Endothelial cell of umbilical vein (primary cell): ENCODE measurements at regions not wholly inside any gene's neighbourhood (a gene's known extent, or its start where the extent isn't known, plus 50 kb on each side); places are given as distances from the start of the nearest gene placed in this dataset.

Experiments used
- BruUV-seq: library from RNA; stranded (reverse); fragments of 400-500 nt; replicated peaks from 2 replicates; lab custom pipeline; 2021; lab: Mats Ljungman, UMichigan
- CTCF ChIA-PET: fragments of 300-600, 350-600 bp; sonication (Branson Sonifier 250); formaldehyde crosslinking; loops from one replicate; lab custom pipeline; 2021; ENCODE audit warnings: antibody characterized with exemption, inconsistent platforms; lab: Charles Lee
- POLR2A ChIA-PET: fragments of 300-600, 350-600 bp; sonication (Branson Sonifier 250); formaldehyde crosslinking; loops from one replicate; lab custom pipeline; 2021; ENCODE audit warnings: antibody characterized with exemption, inconsistent platforms; lab: Charles Lee
- DNase-seq: peaks from one replicate; pipeline ENCODE4 v3.0.0-alpha.2; 2011; ENCODE audit warnings: low read depth, low spot score
- FAIRE-seq: peaks from 2 replicates; lab custom pipeline; 2011; peaks lifted over from hg19 to GRCh38; lab: Jason Lieb, UNC
- H2AFZ ChIP-seq: 2 replicates; pipeline ENCODE4 v1.6.0; 2012; ENCODE audit warnings: low read depth, low read length, control low read depth, inconsistent platforms
- H3K27ac ChIP-seq: 2 replicates; pipeline ENCODE4 v1.5.1; 2011; ENCODE audit warnings: low read depth, mild to moderate bottlenecking, control low read depth, low read length, moderate library complexity; ENCODE audit not compliant: insufficient read depth
- H3K27me3 ChIP-seq, 2 experiments: 2 replicates each; pipeline versions ENCODE4 v1.6.0 to v1.6.1; 2011; ENCODE audit warnings: low read length in 2 of 2, mixed read lengths in 1 of 2; ENCODE audit not compliant: control insufficient read depth in 2 of 2, insufficient read depth in 2 of 2
- H3K36me3 ChIP-seq, 2 experiments: 2 replicates in 1 of 2; 3 replicates in 1 of 2; pipeline ENCODE4 v1.5.1; 2011; ENCODE audit warnings: low read length in 2 of 2, mild to moderate bottlenecking in 1 of 2, moderate library complexity in 1 of 2; ENCODE audit not compliant: control insufficient read depth in 2 of 2, insufficient read depth in 2 of 2; ENCODE audit errors: extremely low read depth in 1 of 2
- H3K4me1 ChIP-seq: 3 replicates; pipeline ENCODE4 v1.5.1; 2011; ENCODE audit warnings: mild to moderate bottlenecking, low read length; ENCODE audit not compliant: control insufficient read depth, insufficient read depth; ENCODE audit errors: extremely low read depth
- H3K4me2 ChIP-seq: 2 replicates; pipeline ENCODE4 v1.6.1; 2011; ENCODE audit warnings: low read length, control low read depth, mixed read lengths; ENCODE audit not compliant: insufficient read depth
- H3K4me3 ChIP-seq, 3 experiments: fragments of 200-600 bp in 1 of 3; sonication (generic), shearing (Covaris generic) in 1 of 3; replicated peaks in 1 of 3; 2 replicates each; pipeline ENCODE4 v1.5.1; 2011 to 2016; ENCODE audit warnings: control low read depth in 3 of 3, low read length in 3 of 3, mild to moderate bottlenecking in 2 of 3, inconsistent platforms in 1 of 3, low read depth in 1 of 3, moderate library complexity in 1 of 3; ENCODE audit not compliant: insufficient read depth in 1 of 3
- H3K79me2 ChIP-seq: 2 replicates; pipeline ENCODE4 v1.6.0; 2012; ENCODE audit warnings: low read length, inconsistent platforms; ENCODE audit not compliant: control insufficient read depth, insufficient read depth
- H3K9ac ChIP-seq: replicated peaks from 2 replicates; pipeline ENCODE3; 2011; ENCODE audit warnings: low read length, control low read depth; ENCODE audit not compliant: insufficient read depth; ENCODE audit errors: extremely low read depth
- H3K9me1 ChIP-seq: replicated peaks from 3 replicates; pipeline ENCODE4 v1.6.0; 2011; ENCODE audit warnings: mild to moderate bottlenecking, low read length; ENCODE audit not compliant: control insufficient read depth, insufficient read depth; ENCODE audit errors: extremely low read depth
- H3K9me3 ChIP-seq: replicated peaks from 2 replicates; pipeline ENCODE4 v1.5.1; 2012; ENCODE audit warnings: low read length, inconsistent platforms; ENCODE audit not compliant: control insufficient read depth, insufficient read depth
- H4K20me1 ChIP-seq: replicated peaks from 2 replicates; pipeline ENCODE3; 2011; ENCODE audit warnings: mild to moderate bottlenecking, low read length; ENCODE audit not compliant: control insufficient read depth, insufficient read depth; ENCODE audit errors: extremely low read depth
- CTCF ChIP-seq, 2 donors: IDR thresholded peaks; 1 replicate in 1 of 2; 2 replicates in 1 of 2; pipeline ENCODE4 v1.5.1; 2011; ENCODE audit warnings: low read length in 2 of 2, mild to moderate bottlenecking in 2 of 2, moderate library complexity in 2 of 2, control low read depth in 1 of 2, inconsistent platforms in 1 of 2, low read depth in 1 of 2; ENCODE audit not compliant: insufficient read depth in 1 of 2; ENCODE audit errors: extremely low read depth in 1 of 2
- EZH2 ChIP-seq: IDR thresholded peaks from 2 replicates; pipeline ENCODE4 v1.6.1; 2012; ENCODE audit warnings: borderline replicate concordance, low read depth, mild to moderate bottlenecking, moderate library complexity, low read length, inconsistent platforms; ENCODE audit not compliant: severe bottlenecking
- FOS ChIP-seq: IDR thresholded peaks from 2 replicates; pipeline ENCODE4 v1.6.1; 2011; ENCODE audit warnings: mild to moderate bottlenecking, low read length, moderate library complexity, borderline replicate concordance; ENCODE audit not compliant: insufficient read depth
- GATA2 ChIP-seq: IDR thresholded peaks from 2 replicates; pipeline ENCODE4 v1.7.0; 2011; ENCODE audit warnings: low read depth, mild to moderate bottlenecking, moderate library complexity, mixed read lengths, low read length; ENCODE audit not compliant: insufficient read length, insufficient read depth
- JUN ChIP-seq: IDR thresholded peaks from 2 replicates; pipeline ENCODE4 v1.6.1; 2011; ENCODE audit warnings: borderline replicate concordance, low read depth; ENCODE audit not compliant: insufficient read length, insufficient read depth
- MAX ChIP-seq: IDR thresholded peaks from 2 replicates; pipeline ENCODE4 v1.6.1; 2011; ENCODE audit not compliant: insufficient read depth, insufficient read length
- MYC ChIP-seq: IDR thresholded peaks from one replicate; pipeline ENCODE4 v1.6.1; 2011; ENCODE audit warnings: mild to moderate bottlenecking, low read depth, low read length
- POLR2A ChIP-seq: IDR thresholded peaks from 2 replicates; pipeline ENCODE4 v1.6.1; 2012; ENCODE audit warnings: low read depth, mild to moderate bottlenecking, control low read depth, low read length
- POLR2AphosphoS5 ChIP-seq: IDR thresholded peaks from 2 replicates; pipeline ENCODE4 v1.6.1; 2012; ENCODE audit warnings: low read depth, mild to moderate bottlenecking, control low read depth, low read length, moderate library complexity; ENCODE audit not compliant: insufficient read depth
- dilution Hi-C: fragments of 300-500 bp; cut with MboI; formaldehyde crosslinking; loops from one replicate; pipeline ENCODE4 v1.15.0; 2019; ENCODE audit warnings: low sequenced_read_pairs; ENCODE audit not compliant: extremely low pct_ligation_motif_present
- intact Hi-C: fragments of 100-400 bp; cut with micrococcal nuclease; formaldehyde crosslinking; loops from one replicate; pipeline ENCODE4 v1.10.0; 2022

GRCh38 chr4:124414276-124415040 is 298.1 kb downstream of the ANKRD50 start:
- H3K9me1 ChIP-seq, result no peaks in the 10 kb centered on the region
- H3K9ac ChIP-seq, result no peak overlapping the region
- DNase-seq (no peak), FAIRE-seq (no peak)
- peak overlapping the region; percentile 7 for H2AFZ ChIP-seq
- no peaks in the 10 kb centered on the region for H4K20me1 ChIP-seq
- H3K4me1 ChIP-seq, result no peaks in the 10 kb centered on the region
- dilution Hi-C loops (no loop called here), intact Hi-C loops (no loop called here)
- BruUV-seq, result no TSS peak
- TF ChIP-seq EZH2 (no peak), FOS (peak; percentile 36)
- ChIA-PET CTCF (interaction anchor here (0.9 to 1.9 kb wide), 2 partner anchors 8 to 80 kb away, joined by 3 to 7 read pairs; no protein-coding TSS in a partner anchor), POLR2A (no interaction called here)
- no peaks in the 10 kb centered on the region for H3K9me3 ChIP-seq
- H3K79me2 ChIP-seq, result no peaks in the 10 kb centered on the region
- H3K4me2 ChIP-seq, result no peak overlapping the region
- H3K27me3 ChIP-seq, result no peaks in the 10 kb centered on the region
- no peaks in the 10 kb centered on the region for H3K36me3 ChIP-seq
- no peak overlapping the region for H3K27ac ChIP-seq
- H3K4me3 ChIP-seq, result no peak overlapping the region

- DNase-seq, result no peak
- no peak for FAIRE-seq
- TF ChIP-seq GATA2 (no peak), POLR2A (no peak), JUN (no peak), POLR2AphosphoS5 (no peak), MAX (no peak), MYC (no peak), FOS (no peak), EZH2 (no peak), CTCF (IDR thresholded peaks at IDR 0.05; ENCODE audit: extremely low read depth in 1 of 2, insufficient read depth in 1 of 2, low read depth in 1 of 2, low read length in 2 of 2) (no peak)
- Histone ChIP-seq H3K27ac (no peak overlapping the region), H4K20me1 (no peaks in the 10 kb centered on the region), H2AFZ (no peak overlapping the region), H3K27me3 (no peaks in the 10 kb centered on the region), H3K79me2 (no peaks in the 10 kb centered on the region), H3K4me1 (no peaks in the 10 kb centered on the region), H3K4me2 (no peak overlapping the region), H3K4me3 (no peak overlapping the region), H3K9ac (no peak overlapping the region), H3K36me3 (no peaks in the 10 kb centered on the region), H3K9me3 (no peaks in the 10 kb centered on the region), H3K9me1 (no peaks in the 10 kb centered on the region)
- intact Hi-C loops (no loop called here), dilution Hi-C loops (no loop called here)
- BruUV-seq, result no TSS peak
- ChIA-PET POLR2A (no interaction called here), CTCF (no interaction called here)
These were observed 297.4 kb downstream of the ANKRD50 start for GRCh38 chr4:124415146-124415545.
